Psoas muscle (tissue), 7 donors: ENCODE measurements at regions not wholly inside any gene's neighbourhood (a gene's known extent, or its start where the extent isn't known, plus 50 kb on each side); places are given as distances from the start of the nearest gene placed in this dataset.

Experiments
- ATAC-seq, 4 donors: fragments of 200-7000 bp; cut with Tn5 transposase; one replicate each; pipeline ENCODE4 v1.9.1; 2020; ENCODE audit warnings: moderate library complexity in 3 of 4, mild to moderate bottlenecking in 2 of 4
- DNase-seq, 2 donors: peaks; one replicate each; pipeline ENCODE4 v3.0.0-alpha.2; 2020
- H3K27ac ChIP-seq: fragments of 200-600 bp; one replicate; pipeline ENCODE4 v1.8.0; 2022
- H3K27me3 ChIP-seq, 3 donors: fragments of 200-600 bp in 1 of 3; one replicate each; pipeline versions ENCODE4 v1.6.1 to v1.8.0; 2013 to 2022; ENCODE audit warnings: low read length in 2 of 3, mild to moderate bottlenecking in 2 of 3, moderate library complexity in 1 of 3; ENCODE audit not compliant: insufficient read depth in 3 of 3
- H3K36me3 ChIP-seq, 2 donors: fragments of 200-600 bp in 1 of 2; one replicate each; pipeline versions ENCODE4 v1.6.1 to v1.8.0; 2013 to 2022; ENCODE audit warnings: low read depth in 1 of 2, mild to moderate bottlenecking in 1 of 2, moderate library complexity in 1 of 2; ENCODE audit not compliant: insufficient read depth in 1 of 2
- H3K4me1 ChIP-seq: fragments of 200-600 bp; one replicate; pipeline ENCODE4 v1.8.0; 2022
- H3K4me3 ChIP-seq: fragments of 200-600 bp; one replicate; pipeline ENCODE4 v1.8.0; 2022; ENCODE audit warnings: mild to moderate bottlenecking
- H3K9me3 ChIP-seq: fragments of 200-600 bp; one replicate; pipeline ENCODE4 v1.8.0; 2022
- WGBS, 3 donors: extraction: QIAGEN DNeasy Blood & Tissue Kit; methylation state at CpG; one replicate each; pipeline versions ENCODE4 v1.1.6 to v1.1.7; 2013; 5-methylcytosine and 5-hydroxymethylcytosine counted together
- intact Hi-C, 2 donors: fragments of 100-400 bp; cut with DNase I; formaldehyde crosslinking; loops; one replicate each; pipeline versions ENCODE4 v1.11.0 to v1.14.2; 2022
- TF ChIP-seq, protein P1 (sequence below): fragments of 200-600 bp; IDR thresholded peaks from one replicate; pipeline ENCODE4 v1.8.0; 2022; ENCODE audit warnings: antibody characterized with exemption
- donor health status: healthy with polysubstance abuse.
- donor health status: DM: no; HTN: no; CAD: no; lungs with moderate emphysema.
- donor health status: Bipolar disorder and iron deficiency.
- donor health status: healthy.
- donor health status: DM: yes; HTN: yes; CAD: no.
- donor health status: DM: no; HTN: no; CAD: no.
- donor health status: DM: yes; HTN: yes; CAD: no.

DNA sequence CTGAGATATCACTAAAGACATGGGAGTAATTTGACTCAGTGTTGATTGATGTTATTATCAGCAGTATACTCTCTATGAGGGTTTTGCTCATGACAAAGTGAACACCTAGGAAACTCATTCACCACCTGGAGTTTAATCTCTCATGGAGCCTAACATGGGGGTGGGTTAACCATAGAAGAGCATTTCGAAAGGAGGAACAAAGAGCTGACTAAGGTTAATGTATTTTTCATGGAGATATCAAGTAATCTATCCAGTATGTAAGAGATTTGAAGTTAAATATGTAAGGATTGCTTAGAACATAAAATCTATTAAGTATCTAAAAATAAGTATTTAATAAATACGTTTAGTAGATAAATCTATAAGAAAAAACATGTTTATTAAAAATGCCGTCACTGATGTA, 917.8 kb downstream of the EPHA4 start:
- DNase-seq (no peak), ATAC-seq (no peak)
- 83 to 85% (median 84%) methylated on average over 3 of the region's 3 CpGs for WGBS, 3 donors
- Histone ChIP-seq H3K27me3 (no peaks in the 10 kb centered on the region), H3K4me3 (no peak overlapping the region), H3K27ac (no peak overlapping the region), H3K4me1 (no peaks in the 10 kb centered on the region), H3K36me3 (no peaks in the 10 kb centered on the region), H3K9me3 (no peaks in the 10 kb centered on the region)
- intact Hi-C loops, result no loop called here
- TF ChIP-seq, protein P1, sequence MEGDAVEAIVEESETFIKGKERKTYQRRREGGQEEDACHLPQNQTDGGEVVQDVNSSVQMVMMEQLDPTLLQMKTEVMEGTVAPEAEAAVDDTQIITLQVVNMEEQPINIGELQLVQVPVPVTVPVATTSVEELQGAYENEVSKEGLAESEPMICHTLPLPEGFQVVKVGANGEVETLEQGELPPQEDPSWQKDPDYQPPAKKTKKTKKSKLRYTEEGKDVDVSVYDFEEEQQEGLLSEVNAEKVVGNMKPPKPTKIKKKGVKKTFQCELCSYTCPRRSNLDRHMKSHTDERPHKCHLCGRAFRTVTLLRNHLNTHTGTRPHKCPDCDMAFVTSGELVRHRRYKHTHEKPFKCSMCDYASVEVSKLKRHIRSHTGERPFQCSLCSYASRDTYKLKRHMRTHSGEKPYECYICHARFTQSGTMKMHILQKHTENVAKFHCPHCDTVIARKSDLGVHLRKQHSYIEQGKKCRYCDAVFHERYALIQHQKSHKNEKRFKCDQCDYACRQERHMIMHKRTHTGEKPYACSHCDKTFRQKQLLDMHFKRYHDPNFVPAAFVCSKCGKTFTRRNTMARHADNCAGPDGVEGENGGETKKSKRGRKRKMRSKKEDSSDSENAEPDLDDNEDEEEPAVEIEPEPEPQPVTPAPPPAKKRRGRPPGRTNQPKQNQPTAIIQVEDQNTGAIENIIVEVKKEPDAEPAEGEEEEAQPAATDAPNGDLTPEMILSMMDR, result no peak

DNA sequence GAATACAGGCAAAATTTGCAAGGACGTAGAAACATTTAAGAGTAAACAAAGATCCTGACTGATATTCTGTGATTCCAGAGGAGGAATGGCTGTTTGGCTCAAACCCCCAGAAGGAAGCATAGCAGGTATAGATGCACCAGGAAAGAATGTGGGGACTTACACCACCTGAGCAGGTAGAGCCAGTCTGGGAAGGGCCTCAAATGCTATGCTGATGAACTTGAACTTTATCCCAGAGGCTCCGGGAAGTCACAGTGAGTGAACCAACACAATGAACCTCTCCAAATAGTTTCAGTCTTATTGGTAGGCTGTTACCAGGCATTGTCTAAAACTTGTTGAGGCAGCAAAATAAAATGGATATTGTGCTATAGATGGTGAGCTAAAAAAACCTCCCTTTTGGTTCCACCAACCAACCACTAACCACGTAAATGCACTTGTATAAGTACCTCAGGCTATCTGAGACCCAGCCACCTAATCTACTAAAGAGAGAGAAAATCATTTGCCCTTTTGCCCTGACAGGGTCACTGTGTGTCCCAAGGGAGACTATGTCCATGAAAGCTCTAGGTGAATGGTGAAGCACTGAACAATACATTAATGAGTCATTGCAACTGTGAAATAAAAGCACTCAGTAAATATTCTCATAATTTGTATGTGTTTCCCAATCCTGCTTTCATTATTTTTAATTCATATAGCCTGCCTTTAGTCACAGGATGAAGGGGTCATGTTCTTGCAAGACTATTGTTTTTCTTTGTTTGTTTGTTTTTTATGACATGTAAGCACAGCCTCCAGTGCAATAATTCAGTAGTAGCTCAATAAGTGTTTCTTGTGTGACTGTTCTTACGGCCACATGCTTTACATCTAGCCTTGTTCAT, 911.6 kb downstream of the EPHA4 start:
- Histone ChIP-seq H3K36me3 (no peaks in the 10 kb centered on the region), H3K9me3 (no peaks in the 10 kb centered on the region), H3K27me3 (no peaks in the 10 kb centered on the region), H3K4me1 (no peaks in the 10 kb centered on the region), H3K4me3 (no peak overlapping the region), H3K27ac (no peak overlapping the region)
- intact Hi-C loops, result no loop called here
- ATAC-seq (no peak), DNase-seq (no peak)
- WGBS, 3 donors, result 64 to 79% (median 75%) methylated on average over 4 of the region's 4 CpGs
- TF ChIP-seq, protein P1, result no peak

DNA sequence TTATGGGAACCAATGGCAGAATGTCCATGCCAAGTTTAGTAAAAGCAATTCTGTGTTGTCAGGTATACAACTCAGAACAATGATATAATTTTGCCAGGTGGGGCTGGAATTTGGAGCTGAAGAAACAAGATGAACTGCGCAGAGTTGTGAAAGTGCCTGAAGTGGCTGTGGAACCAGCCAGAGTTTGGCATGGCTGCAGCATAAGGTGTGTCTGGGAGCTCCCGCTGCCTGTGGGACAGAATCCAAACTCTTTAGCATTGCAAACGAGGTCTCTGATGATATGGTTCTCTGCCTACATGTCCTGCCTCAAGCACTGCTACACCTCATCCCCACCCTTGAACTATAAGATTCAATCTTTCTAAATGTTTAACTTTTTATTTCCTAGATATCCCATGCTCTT, 909.7 kb downstream of the EPHA4 start:
- no peak overlapping the region for H3K4me3 ChIP-seq
- no peaks in the 10 kb centered on the region for H3K4me1 ChIP-seq
- H3K27ac ChIP-seq, result no peak overlapping the region
- H3K27me3 ChIP-seq, result no peaks in the 10 kb centered on the region
- H3K36me3 ChIP-seq, result no peaks in the 10 kb centered on the region
- no peaks in the 10 kb centered on the region for H3K9me3 ChIP-seq
- no peak for ATAC-seq
- TF ChIP-seq, protein P1, result no peak
- intact Hi-C loops, result no loop called here
- 75 to 78% (median 77%) methylated on average over 3 of the region's 3 CpGs for WGBS, 3 donors
- DNase-seq, result no peak

DNA sequence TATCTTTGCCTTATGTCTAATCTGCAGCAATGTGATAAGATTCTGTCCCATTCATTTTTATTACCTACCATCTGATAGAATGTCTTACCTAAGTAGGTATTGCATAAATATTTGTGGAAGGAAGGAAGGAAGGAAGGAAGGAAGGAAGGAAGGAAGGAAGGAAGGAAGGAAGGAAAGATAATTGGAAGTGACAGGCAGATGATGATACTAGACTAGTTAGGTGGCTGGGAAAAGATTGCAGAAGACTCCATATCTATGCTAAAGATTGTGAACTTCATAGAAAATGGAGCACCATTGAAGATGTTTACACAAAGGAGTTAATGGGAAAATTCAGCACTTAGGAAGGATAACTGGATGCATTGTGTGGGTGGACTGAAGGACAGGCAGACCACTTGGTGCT, 909.0 kb downstream of the EPHA4 start:
- intact Hi-C loops, result no loop called here
- Histone ChIP-seq H3K27ac (no peak overlapping the region), H3K4me1 (no peaks in the 10 kb centered on the region), H3K9me3 (no peaks in the 10 kb centered on the region), H3K4me3 (no peak overlapping the region), H3K36me3 (no peaks in the 10 kb centered on the region), H3K27me3 (no peaks in the 10 kb centered on the region)
- DNase-seq (no peak), ATAC-seq (no peak)
- TF ChIP-seq, protein P1, result no peak
